B cell (primary cell): ENCODE measurements at regions not wholly inside any gene's neighbourhood (a gene's known extent, or its start where the extent isn't known, plus 50 kb on each side); places are given as distances from the start of the nearest gene placed in this dataset.

Experiments
- ATAC-seq: fragments of 200-7000 bp; cut with Tn5 transposase; one replicate; pipeline ENCODE4 v1.10.0; 2021; ENCODE audit warnings: low read depth, mild to moderate bottlenecking, moderate number of reproducible peaks, moderate library complexity
- CTCF ChIA-PET: fragments of 350-600 bp; sonication (Branson Sonifier 250); formaldehyde crosslinking; loops from one replicate; lab custom pipeline; 2021; ENCODE audit warnings: antibody characterized with exemption, inconsistent platforms; lab: Charles Lee
- POLR2A ChIA-PET: fragments of 350-600 bp; sonication (Branson Sonifier 250); formaldehyde crosslinking; loops from one replicate; lab custom pipeline; 2021; ENCODE audit warnings: antibody characterized with exemption; lab: Charles Lee
- DNase-seq: peaks from one replicate; pipeline ENCODE4 v3.0.0; 2013
- H2AFZ ChIP-seq: 2 replicates; pipeline ENCODE4 v1.6.1; 2012; ENCODE audit warnings: mild to moderate bottlenecking, low read depth, low read length; ENCODE audit not compliant: insufficient read depth, poor library complexity, severe bottlenecking
- H3K27ac ChIP-seq, 2 donors: 1 replicate in 1 of 2; 2 replicates in 1 of 2; pipeline ENCODE4 v1.5.1; 2012 to 2013; ENCODE audit warnings: low read length in 2 of 2, mild to moderate bottlenecking in 2 of 2, moderate library complexity in 1 of 2
- H3K27me3 ChIP-seq, 4 experiments: fragments of 200-600 bp in 1 of 4; sonication (generic) in 1 of 4; replicated peaks in 1 of 4; 1 replicate in 2 of 4; 2 replicates in 2 of 4; pipeline versions ENCODE4 v1.6.1 to v1.7.0; 2013 to 2016; ENCODE audit warnings: low read length in 3 of 4, mild to moderate bottlenecking in 2 of 4, mixed read lengths in 1 of 4, moderate library complexity in 1 of 4; ENCODE audit not compliant: insufficient read depth in 4 of 4, control insufficient read depth in 3 of 4; ENCODE audit errors: control extremely low read depth in 1 of 4
- H3K36me3 ChIP-seq, 2 experiments: replicated peaks in 1 of 2; 1 replicate in 1 of 2; 2 replicates in 1 of 2; pipeline versions ENCODE4 v1.6.1 to v1.7.1; 2013; ENCODE audit warnings: low read length in 1 of 2; ENCODE audit not compliant: insufficient read depth in 2 of 2, control insufficient read depth in 1 of 2; ENCODE audit errors: control extremely low read depth in 1 of 2, extremely low read depth in 1 of 2
- H3K4me1 ChIP-seq, 2 donors: fragments of 200-600 bp in 1 of 2; sonication (generic) in 1 of 2; 1 replicate in 1 of 2; 2 replicates in 1 of 2; pipeline versions ENCODE4 v1.5.1 to v1.6.1; 2013 to 2017; ENCODE audit warnings: low read length in 2 of 2; ENCODE audit not compliant: control insufficient read depth in 2 of 2, insufficient read depth in 2 of 2
- H3K4me2 ChIP-seq: replicated peaks from 2 replicates; pipeline ENCODE3; 2012; ENCODE audit warnings: mild to moderate bottlenecking, low read depth, low read length; ENCODE audit not compliant: poor library complexity, severe bottlenecking
- H3K4me3 ChIP-seq, 5 experiments: fragments of 200-600 bp in 1 of 5; sonication (generic) in 1 of 5; 1 replicate in 3 of 5; 2 replicates in 2 of 5; pipeline versions ENCODE4 v1.5.1 to v1.7.0; 2011 to 2016; ENCODE audit warnings: low read length in 4 of 5, mild to moderate bottlenecking in 4 of 5, low read depth in 2 of 5, control low read depth in 1 of 5, moderate library complexity in 1 of 5; ENCODE audit not compliant: insufficient read depth in 1 of 5; ENCODE audit errors: control extremely low read depth in 1 of 5, extremely low read depth in 1 of 5
- H3K79me2 ChIP-seq: fragments of 200-600 bp; sonication (generic); one replicate; pipeline ENCODE4 v1.6.0; 2016; ENCODE audit warnings: low read length; ENCODE audit not compliant: control insufficient read depth, insufficient read depth
- H3K9ac ChIP-seq: fragments of 200-600 bp; sonication (generic); 2 replicates; pipeline ENCODE4 v1.6.1; 2017; ENCODE audit warnings: mild to moderate bottlenecking, low read length, moderate library complexity
- H3K9me3 ChIP-seq, 3 donors: one replicate each; pipeline versions ENCODE4 v1.6.1 to v1.7.1; 2013; ENCODE audit warnings: low read length in 2 of 3; ENCODE audit not compliant: control insufficient read depth in 2 of 3, insufficient read depth in 1 of 3; ENCODE audit errors: control extremely low read depth in 1 of 3
- H4K20me1 ChIP-seq: 2 replicates; pipeline ENCODE4 v1.6.0; 2012; ENCODE audit warnings: mild to moderate bottlenecking, low read length; ENCODE audit not compliant: insufficient read depth, control insufficient read depth, poor library complexity, severe bottlenecking
- H3K27ac Mint-ChIP-seq: one replicate; pipeline ENCODE4 v1.8.0; 2021; ENCODE audit warnings: mixed read lengths
- H3K27me3 Mint-ChIP-seq: one replicate; pipeline ENCODE4 v1.8.0; 2021; ENCODE audit warnings: mixed read lengths
- H3K4me1 Mint-ChIP-seq: one replicate; pipeline ENCODE4 v1.8.0; 2021; ENCODE audit warnings: mixed read lengths
- H3K4me3 Mint-ChIP-seq: one replicate; pipeline ENCODE4 v1.8.0; 2021; ENCODE audit warnings: mixed read lengths
- H3K9me3 Mint-ChIP-seq: one replicate; pipeline ENCODE4 v1.8.0; 2022; ENCODE audit warnings: mixed read lengths; ENCODE audit not compliant: insufficient read depth
- CTCF ChIP-seq: fragments of 200-600 bp; IDR thresholded peaks from one replicate; pipeline ENCODE4 v1.8.0; 2022; ENCODE audit warnings: antibody characterized with exemption, mild to moderate bottlenecking
- EZH2 ChIP-seq: IDR thresholded peaks from 2 replicates; pipeline ENCODE4 v1.6.1; 2012; ENCODE audit warnings: borderline replicate concordance, low read depth, mild to moderate bottlenecking, moderate library complexity, low read length; ENCODE audit not compliant: insufficient read depth, poor library complexity, severe bottlenecking
- WGBS: methylation state at CpG from one replicate; pipeline ENCODE4 v1.1.5; 2013; ENCODE audit warnings: missing lambda C conversion rate; ENCODE audit not compliant: insufficient coverage; 5-methylcytosine and 5-hydroxymethylcytosine counted together
- intact Hi-C: fragments of 100-400 bp; cut with micrococcal nuclease; formaldehyde crosslinking; loops from one replicate; pipeline ENCODE4 v1.10.0; 2022

DNA sequence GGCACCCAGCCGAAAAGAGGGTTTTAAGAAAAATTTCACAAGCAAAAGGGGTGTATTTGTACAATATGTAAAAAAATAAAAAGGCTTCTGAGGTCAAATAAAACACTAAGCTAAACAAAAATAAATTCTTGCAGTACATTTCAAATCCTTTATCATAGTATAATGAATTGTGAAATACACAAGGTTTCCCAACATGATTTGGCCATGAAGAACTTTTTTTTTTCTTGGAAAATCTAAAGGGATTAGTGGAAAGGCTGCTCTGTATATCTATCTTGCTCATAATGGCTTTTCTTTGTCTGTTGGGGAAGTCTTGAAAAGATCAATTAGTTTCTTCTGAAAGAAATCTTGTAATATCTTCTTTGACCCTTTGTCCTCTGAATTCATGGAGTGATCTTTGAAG, 593.4 kb downstream of the PLPP3 start:
- H3K4me2 ChIP-seq = no peak overlapping the region
- H3K27ac ChIP-seq = no peak overlapping the region
- CTCF ChIA-PET = no interaction called here
- H3K9me3 ChIP-seq = no peaks in the 10 kb centered on the region
- no peaks in the 10 kb centered on the region for H3K79me2 ChIP-seq
- H3K36me3 ChIP-seq = no peaks in the 10 kb centered on the region
- TF ChIP-seq EZH2 (no peak), CTCF (no peak)
- POLR2A ChIA-PET = no interaction called here
- no peaks in the 10 kb centered on the region for H3K4me1 Mint-ChIP-seq
- H3K27ac Mint-ChIP-seq = no peak overlapping the region
- no peak overlapping the region for H3K4me3 ChIP-seq
- no peaks in the 10 kb centered on the region for H3K9me3 Mint-ChIP-seq
- H3K27me3 ChIP-seq = no peaks in the 10 kb centered on the region
- ATAC-seq = no peak
- no peak overlapping the region for H2AFZ ChIP-seq
- no peak overlapping the region for H3K4me3 Mint-ChIP-seq
- DNase-seq = no peak
- intact Hi-C loops = no loop called here
- no peaks in the 10 kb centered on the region for H4K20me1 ChIP-seq
- H3K27me3 Mint-ChIP-seq = peaks cover 23% of the 10 kb centered on the region
- no peaks in the 10 kb centered on the region for H3K4me1 ChIP-seq
- H3K9ac ChIP-seq = no peak overlapping the region
- no CpG with 5 or more reads among the region's 1 CpG for whole genome bisulfite sequencing

- Histone ChIP-seq H3K4me1 (no peaks in the 10 kb centered on the region), H3K27ac (no peak overlapping the region), H3K27me3 (no peaks in the 10 kb centered on the region), H3K4me2 (no peak overlapping the region), H3K4me3 (no peak overlapping the region), H3K79me2 (no peaks in the 10 kb centered on the region), H4K20me1 (no peaks in the 10 kb centered on the region), H2AFZ (no peak overlapping the region), H3K9me3 (no peaks in the 10 kb centered on the region), H3K36me3 (no peaks in the 10 kb centered on the region), H3K9ac (no peak overlapping the region)
- no peaks in the 10 kb centered on the region for H3K4me1 Mint-ChIP-seq
- peaks cover 3% of the 10 kb centered on the region for H3K9me3 Mint-ChIP-seq
- H3K27me3 Mint-ChIP-seq = peaks cover 10% of the 10 kb centered on the region
- intact Hi-C loops = no loop called here
- CTCF ChIA-PET = no interaction called here
- no peak overlapping the region for H3K4me3 Mint-ChIP-seq
- POLR2A ChIA-PET = no interaction called here
- DNase-seq = no peak
- H3K27ac Mint-ChIP-seq = no peak overlapping the region
- no peak for ATAC-seq
- no CpG with 5 or more reads among the region's 2 CpGs for WGBS
- TF ChIP-seq EZH2 = no peak
- no peak for TF ChIP-seq CTCF
These were observed 598.2 kb downstream of the PLPP3 start for GRCh38 chr1:55981010-55981650.
